Naive thymus-derived CD4-positive, alpha-beta T cell (primary cell): ENCODE measurements at regions not wholly inside any gene's neighbourhood (a gene's known extent, or its start where the extent isn't known, plus 50 kb on each side); places are given as distances from the start of the nearest gene placed in this dataset.

Experiments
- ATAC-seq: fragments of 150-1000 bp; cut with Tn5 transposase; 2 replicates; pipeline ENCODE4 v1.10.0; 2021; ENCODE audit warnings: mild to moderate bottlenecking, moderate library complexity
- CTCF ChIA-PET: fragments of 350-600 bp; sonication (Branson Sonifier 250); formaldehyde crosslinking; loops from one replicate; lab custom pipeline; 2021; ENCODE audit warnings: antibody characterized with exemption; lab: Charles Lee
- POLR2A ChIA-PET: fragments of 350-600 bp; sonication (Branson Sonifier 250); formaldehyde crosslinking; loops from one replicate; lab custom pipeline; 2021; ENCODE audit warnings: antibody characterized with exemption, inconsistent platforms; lab: Charles Lee
- DNase-seq, 9 donors: peaks; one replicate each; pipeline versions ENCODE4 v3.0.0 to v3.0.0-alpha.2; 2020 to 2022; ENCODE audit warnings: mixed read lengths in 1 of 9
- H3K27ac ChIP-seq: one replicate; pipeline ENCODE4 v1.7.0; 2013; ENCODE audit warnings: mild to moderate bottlenecking, low read depth, low read length, moderate library complexity
- H3K27me3 ChIP-seq, 2 donors: one replicate each; pipeline ENCODE4 v1.7.0; 2013; ENCODE audit warnings: low read length in 2 of 2, mild to moderate bottlenecking in 2 of 2, moderate library complexity in 2 of 2; ENCODE audit not compliant: control insufficient read depth in 2 of 2, insufficient read depth in 2 of 2
- H3K36me3 ChIP-seq, 3 experiments: 1 replicate in 2 of 3; 2 replicates in 1 of 3; pipeline ENCODE4 v1.7.0; 2013; ENCODE audit warnings: low read length in 3 of 3, mild to moderate bottlenecking in 3 of 3, moderate library complexity in 1 of 3; ENCODE audit not compliant: insufficient read depth in 3 of 3, control insufficient read depth in 2 of 3
- H3K4me1 ChIP-seq, 2 donors: one replicate each; pipeline ENCODE4 v1.7.0; 2013; ENCODE audit warnings: low read length in 2 of 2, mild to moderate bottlenecking in 2 of 2, moderate library complexity in 1 of 2; ENCODE audit not compliant: control insufficient read depth in 2 of 2, insufficient read depth in 2 of 2
- H3K4me3 ChIP-seq: 2 replicates; pipeline ENCODE4 v1.7.0; 2013; ENCODE audit warnings: mild to moderate bottlenecking, low read length
- H3K9me3 ChIP-seq, 3 experiments: 1 replicate in 2 of 3; 2 replicates in 1 of 3; pipeline ENCODE4 v1.7.0; 2013; ENCODE audit warnings: low read length in 3 of 3; ENCODE audit not compliant: control insufficient read depth in 2 of 3
- H3K27ac Mint-ChIP-seq, 9 donors: one replicate each; pipeline ENCODE4 v1.8.0; 2020 to 2022; ENCODE audit warnings: mixed read lengths in 9 of 9, mild to moderate bottlenecking in 8 of 9, moderate library complexity in 5 of 9, inconsistent platforms in 2 of 9
- H3K27me3 Mint-ChIP-seq, 5 donors: one replicate each; pipeline ENCODE4 v1.8.0; 2021 to 2022; ENCODE audit warnings: mixed read lengths in 5 of 5, mild to moderate bottlenecking in 1 of 5
- H3K36me3 Mint-ChIP-seq, 5 donors: one replicate each; pipeline ENCODE4 v1.8.0; 2020 to 2022; ENCODE audit warnings: mixed read lengths in 5 of 5, mild to moderate bottlenecking in 3 of 5, inconsistent platforms in 1 of 5
- H3K4me1 Mint-ChIP-seq, 7 donors: one replicate each; pipeline ENCODE4 v1.8.0; 2020 to 2022; ENCODE audit warnings: mixed read lengths in 7 of 7, mild to moderate bottlenecking in 3 of 7, inconsistent platforms in 1 of 7
- H3K4me3 Mint-ChIP-seq, 10 donors: one replicate each; pipeline ENCODE4 v1.8.0; 2020 to 2022; ENCODE audit warnings: mild to moderate bottlenecking in 10 of 10, mixed read lengths in 10 of 10, moderate library complexity in 6 of 10, inconsistent platforms in 2 of 10
- H3K9me3 Mint-ChIP-seq, 11 donors: one replicate each; pipeline ENCODE4 v1.8.0; 2020 to 2022; ENCODE audit warnings: mixed read lengths in 11 of 11, mild to moderate bottlenecking in 4 of 11, inconsistent platforms in 1 of 11, moderate library complexity in 1 of 11
- intact Hi-C, 2 donors: fragments of 100-400 bp; cut with micrococcal nuclease; formaldehyde crosslinking; loops; one replicate each; pipeline ENCODE4 v1.15.1; 2023

DNA sequence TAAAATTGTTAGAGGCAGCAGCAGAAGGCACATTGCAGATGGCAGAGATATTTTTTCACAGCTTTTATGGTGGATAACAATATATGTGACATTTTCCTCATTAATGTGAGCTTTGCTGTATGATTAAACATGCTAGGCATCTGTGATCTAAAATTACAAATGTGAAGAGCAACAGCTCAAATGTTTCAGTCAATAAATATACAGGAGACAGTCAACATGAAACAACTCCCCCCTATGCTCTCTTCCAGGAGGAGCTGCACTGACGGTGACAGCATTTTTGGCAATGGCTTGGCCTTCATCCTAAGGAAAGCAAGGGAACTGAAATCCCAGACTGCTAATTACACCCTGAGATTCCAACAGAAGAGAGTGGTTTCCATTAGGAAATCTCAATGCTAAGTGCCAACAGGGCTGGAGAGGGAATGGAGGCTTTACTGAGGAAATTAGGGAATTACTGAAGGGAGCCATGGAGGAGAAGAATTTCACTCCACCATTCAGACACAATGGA, 51.4 kb upstream of the GRB10 start:
- H3K36me3 ChIP-seq: no peaks in the 10 kb centered on the region
- Mint-ChIP-seq H3K27ac (no peak overlapping the region), H3K4me1 (peaks cover 0 to 27% (median 0%) of the 10 kb centered on the region in 7 donors), H3K27me3 (peaks cover 6 to 46% (median 11%) of the 10 kb centered on the region in 5 donors), H3K36me3 (peaks cover 0 to 4% (median 0%) of the 10 kb centered on the region in 5 donors), H3K4me3 (no peak overlapping the region), H3K9me3 (peaks cover 0 to 2% (median 0%) of the 10 kb centered on the region in 11 donors)
- no peaks in the 10 kb centered on the region for H3K9me3 ChIP-seq
- ATAC-seq: no peak
- ChIA-PET POLR2A (no interaction called here), CTCF (no interaction called here)
- DNase-seq: no peak
- no peaks in the 10 kb centered on the region for H3K27me3 ChIP-seq
- H3K4me3 ChIP-seq: no peak overlapping the region
- no peaks in the 10 kb centered on the region for H3K4me1 ChIP-seq
- no peak overlapping the region for H3K27ac ChIP-seq
- intact Hi-C loops: loop anchor here in 1 of 2 donors (5.0 kb wide), 1 partner anchor 42 kb away; no protein-coding TSS in a partner anchor

DNA sequence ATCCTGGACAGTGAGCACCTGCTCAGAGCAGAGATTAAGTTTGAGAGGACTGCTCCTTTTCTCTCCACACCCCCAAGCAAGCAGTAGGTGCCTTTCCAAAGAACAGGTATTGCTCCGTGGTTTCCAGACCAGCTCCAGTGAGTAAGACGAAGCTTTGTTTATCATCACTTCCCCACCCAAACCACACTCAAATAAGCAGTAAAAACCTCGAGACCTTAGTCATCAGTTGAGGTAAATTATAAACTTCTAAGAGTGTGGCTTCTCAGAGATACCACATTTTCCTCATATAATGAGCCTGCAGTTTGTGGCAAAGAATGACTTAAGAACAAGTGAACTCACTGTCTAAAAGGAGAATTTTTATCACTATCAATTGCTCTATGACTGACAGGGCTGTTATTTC, 50.0 kb upstream of the GRB10 start:
- peaks cover 0 to 2% (median 0%) of the 10 kb centered on the region in 11 donors for H3K9me3 Mint-ChIP-seq
- H3K27me3 Mint-ChIP-seq: peaks cover 4 to 35% (median 9%) of the 10 kb centered on the region in 5 donors
- H3K36me3 Mint-ChIP-seq: peaks cover 0 to 4% (median 0%) of the 10 kb centered on the region in 5 donors
- DNase-seq: peak in 1 of 9 donors; percentile 31
- Histone ChIP-seq H3K9me3 (no peaks in the 10 kb centered on the region), H3K4me1 (no peaks in the 10 kb centered on the region), H3K4me3 (no peak overlapping the region), H3K36me3 (no peaks in the 10 kb centered on the region), H3K27me3 (no peaks in the 10 kb centered on the region), H3K27ac (no peak overlapping the region)
- CTCF ChIA-PET: no interaction called here
- no peak for ATAC-seq
- POLR2A ChIA-PET: no interaction called here
- peak overlapping the region in 1 of 10 donors; percentile 41 for H3K4me3 Mint-ChIP-seq
- H3K27ac Mint-ChIP-seq: peak overlapping the region in 1 of 9 donors; percentile 70
- peaks cover 0 to 32% (median 0%) of the 10 kb centered on the region in 7 donors for H3K4me1 Mint-ChIP-seq
- intact Hi-C loops: loop anchor here in 1 of 2 donors (5.0 kb wide), 1 partner anchor 40 kb away; no protein-coding TSS in a partner anchor
